AG04449 (cell line): ENCODE measurements at regions not wholly inside any gene's neighbourhood (a gene's known extent, or its start where the extent isn't known, plus 50 kb on each side); places are given as distances from the start of the nearest gene placed in this dataset.

ENCODE experiments used
- CTCF ChIA-PET: fragments of 350-600 bp; formaldehyde crosslinking; extraction: SDS; loops from one replicate; lab custom pipeline; 2021; ENCODE audit warnings: antibody characterized with exemption; lab: Yijun Ruan, JAX
- POLR2A ChIA-PET: fragments of 400-600, 350-600 bp; formaldehyde crosslinking; extraction: SDS; loops from one replicate; lab custom pipeline; 2020; ENCODE audit warnings: antibody characterized with exemption, inconsistent platforms; lab: Yijun Ruan, JAX
- DNase-seq: peaks from one replicate; pipeline ENCODE4 v3.0.0-alpha.2; 2010; ENCODE audit warnings: low read depth, low spot score
- H3K4me3 ChIP-seq: 2 replicates; pipeline ENCODE4 v1.5.1; 2011; ENCODE audit warnings: low read depth, mild to moderate bottlenecking, control low read depth, low read length
- TF ChIP-seq, protein P1 (sequence below): IDR thresholded peaks from one replicate; pipeline ENCODE4 v1.5.1; 2011; ENCODE audit warnings: mild to moderate bottlenecking, moderate library complexity, low read length, control low read depth, inconsistent platforms; ENCODE audit not compliant: insufficient read depth; ENCODE audit errors: missing control alignments

- TF ChIP-seq, protein P1, sequence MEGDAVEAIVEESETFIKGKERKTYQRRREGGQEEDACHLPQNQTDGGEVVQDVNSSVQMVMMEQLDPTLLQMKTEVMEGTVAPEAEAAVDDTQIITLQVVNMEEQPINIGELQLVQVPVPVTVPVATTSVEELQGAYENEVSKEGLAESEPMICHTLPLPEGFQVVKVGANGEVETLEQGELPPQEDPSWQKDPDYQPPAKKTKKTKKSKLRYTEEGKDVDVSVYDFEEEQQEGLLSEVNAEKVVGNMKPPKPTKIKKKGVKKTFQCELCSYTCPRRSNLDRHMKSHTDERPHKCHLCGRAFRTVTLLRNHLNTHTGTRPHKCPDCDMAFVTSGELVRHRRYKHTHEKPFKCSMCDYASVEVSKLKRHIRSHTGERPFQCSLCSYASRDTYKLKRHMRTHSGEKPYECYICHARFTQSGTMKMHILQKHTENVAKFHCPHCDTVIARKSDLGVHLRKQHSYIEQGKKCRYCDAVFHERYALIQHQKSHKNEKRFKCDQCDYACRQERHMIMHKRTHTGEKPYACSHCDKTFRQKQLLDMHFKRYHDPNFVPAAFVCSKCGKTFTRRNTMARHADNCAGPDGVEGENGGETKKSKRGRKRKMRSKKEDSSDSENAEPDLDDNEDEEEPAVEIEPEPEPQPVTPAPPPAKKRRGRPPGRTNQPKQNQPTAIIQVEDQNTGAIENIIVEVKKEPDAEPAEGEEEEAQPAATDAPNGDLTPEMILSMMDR, result no peak
- POLR2A ChIA-PET, result no interaction called here
- no peak for DNase-seq
- no peak overlapping the region for H3K4me3 ChIP-seq
- CTCF ChIA-PET, result no interaction called here
Observed at GRCh38 chr6:1076531-1077459, 235.1 kb upstream of the FOXQ1 start.

GRCh38 chr6:1075880-1076279 lies 236.0 kb upstream of the FOXQ1 start:
- ChIA-PET POLR2A (no interaction called here), CTCF (interaction anchor here (0.6 kb wide), 1 partner anchor 294 kb away, joined by 3 read pairs; no protein-coding TSS in a partner anchor)
- TF ChIP-seq, protein P1, result no peak
- no peak for DNase-seq
- no peak overlapping the region for H3K4me3 ChIP-seq

DNA sequence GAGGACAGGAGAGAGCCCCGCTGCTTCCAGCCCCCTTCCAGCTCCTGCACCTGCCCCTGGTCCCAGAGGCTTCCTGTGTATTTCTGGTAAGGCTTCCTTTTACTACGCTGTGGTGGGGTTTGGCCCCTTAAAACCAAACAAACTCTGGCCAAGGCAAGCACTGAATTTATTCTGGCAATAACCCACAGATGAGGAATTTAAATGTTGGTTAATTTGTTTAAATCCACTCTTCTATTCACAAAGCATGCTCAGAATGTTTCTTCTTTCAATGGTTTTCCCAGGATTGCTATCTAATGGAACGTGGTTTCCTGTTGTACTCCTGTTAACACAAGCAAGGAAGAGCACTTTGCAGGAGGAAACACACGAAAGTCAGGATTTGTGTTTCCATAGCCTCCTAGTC lies 236.5 kb upstream of the FOXQ1 start:
- ChIA-PET CTCF (interaction anchor here (0.6 kb wide), 1 partner anchor 293 kb away, joined by 3 read pairs; no protein-coding TSS in a partner anchor), POLR2A (no interaction called here)
- H3K4me3 ChIP-seq, result no peak overlapping the region
- TF ChIP-seq, protein P1, result no peak
- no peak for DNase-seq

DNA sequence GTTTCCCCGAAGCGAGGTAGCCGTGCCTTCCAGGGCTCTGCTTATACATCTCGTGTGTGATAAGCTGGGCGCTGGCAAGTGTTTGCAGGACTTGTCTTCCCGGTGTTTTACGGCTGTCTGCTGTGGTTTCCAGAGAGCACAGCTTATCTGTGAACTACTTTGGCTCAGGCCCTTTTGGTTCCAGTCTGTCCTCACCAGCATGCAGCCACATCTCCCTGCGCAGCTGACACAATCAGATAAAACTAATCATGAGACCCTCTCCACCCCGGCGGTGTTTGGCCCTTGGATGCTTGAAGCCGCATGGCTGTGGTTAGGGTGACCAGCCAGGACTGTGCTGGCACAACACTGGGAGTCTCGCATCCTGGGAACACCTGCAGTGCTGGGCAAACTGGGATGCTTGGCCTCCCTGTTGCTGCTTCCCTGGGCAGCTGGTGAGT lies 241.8 kb upstream of the FOXQ1 start:
- CTCF ChIA-PET, result no interaction called here
- DNase-seq, result no peak
- POLR2A ChIA-PET, result no interaction called here
- TF ChIP-seq, protein P1, result no peak
- H3K4me3 ChIP-seq, result no peak overlapping the region

DNA sequence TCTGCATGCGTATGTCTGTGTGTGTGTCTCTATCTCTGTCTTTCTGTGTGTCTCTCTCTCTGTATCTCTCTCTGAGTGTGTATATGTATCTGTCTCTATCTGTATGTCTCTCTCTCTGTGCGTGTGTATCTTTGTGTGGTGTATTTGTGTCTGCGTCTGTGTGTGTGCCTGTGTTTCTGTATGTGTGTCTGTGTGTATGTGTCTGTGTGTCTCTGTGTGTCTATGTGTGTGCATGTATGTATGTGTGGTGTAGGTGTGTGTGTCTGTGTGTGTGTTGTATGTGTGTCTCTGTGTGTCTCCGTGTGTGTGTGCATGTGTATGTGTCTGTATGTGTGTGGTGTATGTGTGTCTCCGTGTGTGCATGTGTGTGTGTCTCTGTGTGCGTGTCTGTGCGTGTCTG lies 243.0 kb upstream of the FOXQ1 start:
- DNase-seq, result no peak
- no peak overlapping the region for H3K4me3 ChIP-seq
- ChIA-PET POLR2A (no interaction called here), CTCF (no interaction called here)
- TF ChIP-seq, protein P1, result no peak

DNA sequence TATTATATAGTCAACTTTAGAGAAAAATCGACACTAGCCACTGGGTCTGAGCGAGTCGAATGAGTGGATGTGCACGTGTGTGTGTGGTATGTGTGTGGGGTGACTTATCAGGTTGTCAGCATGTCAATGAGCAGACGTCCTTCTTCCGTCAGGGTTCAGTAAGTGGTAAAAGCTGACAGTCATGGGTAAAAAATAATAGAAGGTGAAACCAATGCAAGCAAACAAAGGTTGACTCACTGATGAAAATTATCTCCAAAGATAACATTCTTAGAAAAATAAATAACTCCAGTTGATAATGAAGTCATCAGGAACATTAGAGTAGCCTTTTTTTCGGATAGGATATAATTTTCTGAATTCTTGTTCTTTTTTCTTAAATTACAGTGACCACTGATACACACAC lies 243.8 kb upstream of the FOXQ1 start:
- ChIA-PET POLR2A (no interaction called here), CTCF (no interaction called here)
- TF ChIP-seq, protein P1, result no peak
- H3K4me3 ChIP-seq, result no peak overlapping the region
- no peak for DNase-seq
